Suppressor macrophage (primary cell): ENCODE measurements at regions not wholly inside any gene's neighbourhood (a gene's known extent, or its start where the extent isn't known, plus 50 kb on each side); places are given as distances from the start of the nearest gene placed in this dataset.
"Not testable (repeated sequence)": the region's sequence is repeated elsewhere in the genome, so short reads cannot be mapped to it uniquely, and the experiment has no call there.

ENCODE experiments used
- DNase-seq, 4 experiments: peaks; one replicate each; pipeline ENCODE4 v3.0.0-alpha.2; 2020 to 2022

GRCh38 chr3:75248974-75249373, 415.2 kb upstream of the FRG2C start:
- peak in 3 of 4 experiments; percentile 5 to 31 (median 13) for DNase-seq

- DNase-seq = no peak
These were observed 409.4 kb upstream of the FRG2C start for GRCh38 chr3:75254685-75255084.

- peak in 2 of 4 experiments; percentile 27 to 29 for DNase-seq
These were observed 405.1 kb upstream of the FRG2C start for GRCh38 chr3:75258825-75259683.

DNA sequence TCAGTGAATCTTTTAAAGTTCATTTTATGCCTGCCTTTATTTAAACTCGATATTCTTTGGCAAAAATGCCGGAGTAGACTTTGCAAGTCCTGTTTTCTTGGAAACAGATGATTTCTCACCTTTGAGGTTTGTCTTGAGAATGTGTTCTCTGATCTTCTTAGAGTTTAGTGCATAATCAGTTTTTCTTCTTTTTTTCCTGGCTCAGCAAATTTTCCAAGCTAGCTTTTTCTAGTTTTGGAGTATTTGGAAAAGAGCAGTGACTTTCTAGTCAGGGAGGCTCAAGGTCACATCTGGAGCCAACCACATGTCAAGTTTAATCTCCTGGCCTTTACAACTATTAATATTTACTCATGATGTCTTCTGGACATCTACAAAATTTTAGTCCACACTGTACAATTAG, 403.2 kb upstream of the FRG2C start:
- not testable (repeated sequence) for DNase-seq

DNA sequence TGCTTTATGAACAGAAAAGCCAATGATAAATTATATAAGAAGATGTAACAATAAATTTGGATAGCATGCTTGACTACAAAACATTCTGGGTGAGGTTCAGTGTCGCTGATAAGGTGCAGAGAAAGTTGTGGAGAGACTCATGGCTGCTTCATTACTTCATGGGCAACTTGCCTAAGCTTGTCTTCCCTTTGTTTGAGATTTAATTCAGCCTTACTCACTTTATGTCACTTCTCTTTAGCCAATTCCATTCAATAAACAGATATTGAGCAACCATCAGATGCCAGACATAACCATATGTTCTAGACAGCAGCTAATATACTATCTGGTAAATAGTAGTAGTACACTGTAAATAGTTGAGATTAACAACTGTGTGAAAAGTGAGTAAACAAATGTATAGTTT, 401.5 kb upstream of the FRG2C start:
- DNase-seq = no peak

- no peak for DNase-seq
These were observed 398.2 kb upstream of the FRG2C start for GRCh38 chr3:75265897-75266296.

DNA sequence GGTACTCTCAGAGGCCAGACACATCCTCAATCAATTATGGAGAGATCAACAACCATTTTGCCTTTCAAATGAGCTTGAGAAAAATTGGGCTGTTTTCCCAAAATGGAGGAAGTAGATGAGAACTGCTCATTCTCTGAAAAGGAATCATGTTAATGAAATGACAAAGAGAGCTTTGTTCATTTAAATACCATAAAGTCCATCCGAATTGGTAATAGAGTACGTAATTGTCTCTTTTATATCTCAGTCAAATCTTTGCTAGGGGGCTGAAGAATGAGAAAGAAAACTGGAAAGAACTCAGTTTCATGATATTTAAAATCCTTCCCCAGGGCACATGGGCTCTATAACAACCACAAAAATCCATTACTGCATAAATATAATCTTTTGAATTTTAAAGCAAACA, 395.6 kb upstream of the FRG2C start:
- not testable (repeated sequence) for DNase-seq

DNA sequence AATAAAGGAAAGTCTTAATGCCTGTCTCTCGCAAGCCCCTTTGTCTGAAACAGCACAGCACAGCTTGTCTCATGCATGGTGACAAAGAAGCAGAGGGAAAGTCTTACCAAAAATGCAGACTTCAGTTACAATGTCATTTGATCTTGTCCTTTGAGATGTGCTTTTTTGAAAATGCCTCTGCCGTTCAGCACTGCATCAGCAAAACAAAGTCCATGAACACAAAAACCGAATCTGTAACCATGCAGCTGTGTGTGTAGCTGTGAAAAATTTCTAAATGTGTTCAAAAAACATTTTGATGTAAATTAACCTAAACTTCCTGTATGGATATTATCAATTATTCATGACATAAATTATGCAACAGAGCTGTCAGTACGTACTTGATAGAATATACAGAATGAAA, 391.9 kb upstream of the FRG2C start:
- DNase-seq = not testable (repeated sequence)

DNA sequence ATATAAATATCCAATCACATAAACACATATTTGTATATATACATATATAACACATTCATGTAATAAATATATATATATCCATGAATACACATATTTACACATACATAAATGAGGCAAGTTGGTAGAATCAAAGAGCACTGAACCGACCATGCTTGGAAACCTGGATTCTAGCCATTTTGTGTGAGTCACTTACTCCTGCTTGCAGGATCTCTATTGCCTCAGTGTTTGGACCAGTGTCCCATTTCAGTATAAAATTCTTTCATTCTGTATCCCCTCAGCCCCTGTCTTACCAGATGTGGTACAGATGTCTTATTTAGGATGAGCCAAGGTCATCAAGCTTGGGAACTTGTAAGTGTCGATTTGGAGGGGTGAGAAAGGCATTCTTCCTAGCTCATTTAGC, 391.4 kb upstream of the FRG2C start:
- no peak for DNase-seq

DNA sequence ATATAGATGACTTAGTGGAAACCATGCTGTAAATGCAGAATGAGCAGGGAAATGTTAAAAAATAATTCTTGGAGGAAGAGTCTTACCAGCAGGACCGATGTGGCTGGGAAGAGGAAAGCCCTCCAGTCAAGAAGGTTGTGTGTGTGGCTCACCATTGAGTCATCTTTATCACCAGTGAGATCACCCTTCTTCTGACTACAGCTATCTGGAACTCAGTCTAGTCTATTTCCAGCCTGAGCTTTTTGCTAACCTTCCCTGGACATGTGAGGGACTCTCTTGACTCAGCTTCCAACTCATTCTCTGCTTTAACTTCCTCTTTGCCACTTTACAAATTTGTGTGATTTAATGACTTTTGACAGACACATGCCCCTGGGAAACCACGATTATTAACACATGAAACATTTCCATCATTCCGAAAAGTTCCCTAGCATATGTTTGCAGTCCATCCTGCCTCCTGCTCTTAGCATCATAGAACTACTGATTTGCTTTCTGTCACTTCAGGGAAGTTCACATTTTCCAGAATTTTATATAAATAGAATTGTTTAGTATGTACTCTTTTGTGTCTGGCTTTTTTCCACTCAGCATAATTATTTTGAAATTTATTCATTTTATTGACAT, 378.5 kb upstream of the FRG2C start:
- peak; percentile 42 to 78 (median 64) for DNase-seq

- DNase-seq = not testable (repeated sequence)
These were observed 375.1 kb upstream of the FRG2C start for GRCh38 chr3:75288972-75289574.

DNA sequence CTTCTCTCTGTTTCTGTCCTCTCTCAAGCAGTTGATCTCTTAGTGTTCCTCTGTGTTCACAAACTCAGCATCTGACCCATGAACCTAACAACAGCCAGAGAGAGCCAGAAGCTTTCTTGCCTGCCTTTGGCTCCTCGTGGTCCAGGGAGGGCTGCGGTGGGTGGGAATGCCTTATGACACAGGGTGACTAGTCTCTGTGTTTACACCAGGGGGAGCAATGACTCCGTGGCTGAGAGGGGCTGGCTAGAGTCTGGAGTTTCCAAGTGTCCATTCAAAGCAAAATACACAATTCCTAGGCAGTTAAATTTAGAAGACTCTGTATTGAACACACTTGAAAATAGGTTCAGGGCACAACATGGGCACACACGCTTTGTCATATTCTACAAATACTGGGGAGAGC, 370.0 kb upstream of the FRG2C start:
- peak; percentile 32 to 53 (median 41) for DNase-seq

DNA sequence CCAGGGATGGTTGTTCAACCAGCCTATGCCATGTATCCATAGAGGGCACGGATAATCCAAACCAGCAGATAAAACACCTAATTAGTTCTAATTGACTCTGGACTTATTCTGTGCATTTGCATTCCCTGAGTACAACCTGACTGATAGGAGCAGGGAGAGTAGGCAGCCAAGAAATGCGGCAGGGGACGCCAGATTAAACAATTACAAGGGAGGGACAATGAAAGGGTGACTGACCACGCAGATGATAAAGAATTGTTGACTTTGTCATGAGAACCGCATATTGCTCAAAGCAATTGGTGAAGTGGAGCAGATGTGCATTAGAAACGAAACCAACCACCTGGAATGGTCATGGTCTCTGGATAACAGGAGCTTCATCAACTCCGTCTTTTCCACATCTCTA, 369.1 kb upstream of the FRG2C start:
- DNase-seq = no peak

DNA sequence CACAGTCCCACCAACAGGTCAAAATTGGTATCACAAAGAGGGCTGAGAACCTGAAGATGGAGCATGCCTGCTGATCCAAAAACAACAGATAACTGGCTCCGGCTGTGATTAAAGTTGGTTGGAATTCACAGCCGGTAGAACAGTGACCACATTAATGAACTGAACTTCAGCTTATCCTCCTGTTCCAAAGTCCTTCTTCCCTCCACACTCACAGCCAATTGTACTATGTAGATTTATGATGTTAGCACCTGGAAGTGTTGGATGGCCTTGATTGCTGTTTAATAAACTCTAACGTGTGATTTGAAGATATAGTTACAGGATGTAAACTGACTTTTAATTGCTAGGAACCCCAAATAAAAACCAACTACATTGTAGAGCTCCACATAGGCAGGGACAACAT, 367.3 kb upstream of the FRG2C start:
- DNase-seq = no peak

DNA sequence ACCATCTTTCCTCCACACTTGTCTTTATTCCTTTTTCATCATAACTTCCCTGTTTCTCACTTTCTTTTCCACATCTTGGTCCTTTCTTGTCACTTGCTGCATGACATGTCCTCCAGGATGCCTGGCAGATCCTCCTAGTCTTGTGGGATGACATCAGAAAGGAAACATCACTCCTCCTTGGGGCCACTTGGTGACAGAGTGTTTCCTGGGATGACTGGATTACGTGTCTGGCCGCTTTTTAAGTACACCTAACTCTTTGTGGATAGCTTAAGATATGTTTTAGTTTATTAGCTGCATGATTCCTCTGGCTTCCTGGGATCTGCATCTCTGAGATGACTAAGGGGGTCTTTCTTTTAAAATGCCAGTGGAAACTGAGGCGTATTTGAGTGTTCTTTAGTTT, 363.5 kb upstream of the FRG2C start:
- no peak for DNase-seq

DNA sequence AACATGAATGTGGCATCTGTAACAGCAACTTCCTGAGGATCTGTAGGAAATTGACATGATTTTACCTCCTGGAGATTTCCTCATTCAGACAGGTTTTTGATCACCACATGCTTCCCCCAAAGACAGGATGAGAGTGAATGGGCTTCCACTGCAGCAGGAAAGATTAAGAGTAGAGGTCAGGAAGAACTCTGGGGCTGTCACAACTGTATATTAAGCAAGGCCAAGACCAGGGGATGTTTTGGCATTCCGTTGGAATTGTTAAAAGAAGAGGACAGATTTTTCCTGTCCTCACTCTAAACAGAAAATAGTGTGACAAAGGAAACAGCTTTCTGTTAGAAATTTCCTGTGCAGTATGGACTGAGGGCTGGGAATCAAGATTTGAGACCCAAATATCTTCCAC, 363.1 kb upstream of the FRG2C start:
- DNase-seq = not testable (repeated sequence)

GRCh38 chr3:75303741-75304140, 360.4 kb upstream of the FRG2C start:
- no peak for DNase-seq

GRCh38 chr3:75305901-75306300, 358.2 kb upstream of the FRG2C start:
- DNase-seq = no peak

DNA sequence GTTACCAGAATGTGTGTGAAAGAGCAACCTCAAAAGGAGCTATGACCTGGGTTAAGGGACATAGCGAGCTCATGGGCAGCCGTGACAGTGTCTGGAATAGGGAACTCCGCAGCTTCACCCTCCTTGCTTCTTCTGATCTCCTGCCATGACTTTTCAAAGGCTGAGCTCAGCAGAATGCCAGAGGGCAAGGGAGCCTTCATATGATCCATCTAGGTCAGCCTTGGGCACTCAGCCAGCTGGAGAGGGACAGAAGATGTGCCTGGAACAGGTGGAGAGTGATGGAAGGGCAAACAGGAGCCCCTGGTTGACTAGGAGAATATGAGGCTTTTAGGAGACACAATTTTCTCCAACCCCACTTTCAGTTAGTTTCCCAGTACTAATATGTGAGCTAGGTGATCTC, 352.8 kb upstream of the FRG2C start:
- DNase-seq = not testable (repeated sequence)

GRCh38 chr3:75312469-75312868, 351.7 kb upstream of the FRG2C start:
- not testable (repeated sequence) for DNase-seq

DNA sequence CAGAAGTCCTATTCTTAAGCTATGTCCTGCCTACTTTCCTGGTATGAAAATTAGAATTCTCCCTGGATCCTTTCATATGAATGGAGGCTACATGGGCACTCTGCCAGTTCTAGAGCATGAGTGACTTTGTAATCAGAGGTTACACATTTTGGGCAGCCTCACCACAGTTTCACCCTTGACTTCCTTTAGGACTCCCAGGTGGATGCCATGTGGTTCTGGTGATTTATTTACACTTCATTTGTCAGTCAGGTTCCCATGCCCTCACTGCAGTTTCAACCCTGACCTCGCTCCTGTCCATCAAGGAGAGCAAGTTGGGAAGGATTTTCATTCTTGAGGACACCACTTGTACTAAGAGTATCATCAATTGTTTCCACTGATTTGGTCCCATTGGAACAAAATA, 344.4 kb upstream of the FRG2C start:
- DNase-seq = not testable (repeated sequence)

- no peak for DNase-seq
These were observed 343.8 kb upstream of the FRG2C start for GRCh38 chr3:75320369-75320768.

- DNase-seq = no peak
These were observed 343.1 kb upstream of the FRG2C start for GRCh38 chr3:75321060-75321459.

DNA sequence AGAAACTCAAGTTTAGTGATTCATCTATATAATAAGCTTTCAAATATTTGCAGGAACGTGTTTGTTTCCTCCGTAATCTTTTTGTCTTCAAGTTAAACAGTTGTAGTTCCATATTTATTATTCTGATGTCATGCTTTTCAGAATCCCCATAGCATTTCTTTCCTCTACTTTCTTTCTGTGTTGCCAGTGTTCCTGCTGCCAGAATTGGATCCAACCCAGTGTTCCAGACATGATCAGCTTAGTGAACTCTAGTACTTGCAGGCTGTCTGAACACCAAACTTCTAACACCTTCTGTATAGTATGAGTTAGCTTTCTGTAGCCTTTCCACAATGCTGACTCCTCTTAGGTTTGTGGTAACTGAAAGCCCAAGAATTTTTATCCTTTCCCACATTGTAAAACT, 340.2 kb upstream of the FRG2C start:
- not testable (repeated sequence) for DNase-seq
